Heart left ventricle (tissue), 13 donors: ENCODE measurements at regions not wholly inside any gene's neighbourhood (a gene's known extent, or its start where the extent isn't known, plus 50 kb on each side); places are given as distances from the start of the nearest gene placed in this dataset.

Source experiments
- POLR2A ChIP-seq, 2 donors: fragments of 450-650 bp; IDR thresholded peaks; one replicate each; pipeline ENCODE4 v1.6.1; 2017; ENCODE audit warnings: antibody characterized with exemption in 2 of 2, mild to moderate bottlenecking in 2 of 2, moderate library complexity in 2 of 2
- TF ChIP-seq, protein P1 (sequence below), 12 donors: fragments of 200-600 bp; sonication (generic) in 4 of 12; IDR thresholded peaks; one replicate each; pipeline versions ENCODE4 v1.5.0 to v1.8.0; 2018 to 2022; ENCODE audit warnings: antibody characterized with exemption in 12 of 12, mild to moderate bottlenecking in 5 of 12
- donor health status: ischemic (EF 13 %, LVEDD 7.1; RV severe dilation, severe dysfunction).
- donor health status: DM: no; HTN: yes; CAD: no.
- donor health status: DM: no; HTN: no; CAD: no.
- donor health status: ischemic (EF 25% LVEDD 6.9; RV normal size, moderate dysfunction).
- donor health status: ischemic (EF 25% LVEDD 5.7; RV mildly dilated, moderate dysfunction).
- donor health status: ischemic (EF 35%, LVEDD 5.7; RV mildly dilated, moderate dysfunction).
- donor health status: nonischemic (EF 11% LVEDD 7.7; RV severe dilation, severe dysfunction).
- donor health status: DM: yes; HTN: yes; CAD: no.
- donor health status: PGD.
- donor health status: ischemic (EF 29% LVEDD 5.4; RV normal size, mild dysfunction).
- donor health status: nonischemic (EF 23%, LVEDD 6.1; RV moderate dilation, normal function).

DNA sequence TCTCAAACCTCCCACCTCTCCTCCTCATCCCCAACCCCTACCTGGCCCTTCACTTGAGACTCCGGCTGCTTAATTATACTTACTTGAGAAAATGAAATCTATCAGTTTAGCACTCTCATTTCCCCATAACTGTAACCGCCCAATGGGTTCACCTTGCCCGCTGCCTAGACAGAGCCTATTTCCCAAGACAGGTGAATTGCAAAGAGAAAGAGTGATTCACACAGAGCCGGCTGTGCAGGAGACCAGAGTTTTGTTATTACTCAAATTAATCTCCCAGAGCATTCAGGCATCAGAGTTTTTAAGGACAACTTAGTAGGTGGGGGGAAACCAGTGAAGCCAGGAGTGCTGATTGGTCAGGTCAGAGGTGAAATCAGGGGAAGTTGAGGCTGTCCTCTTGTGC lies 301.4 kb upstream of the CDYL start:
- TF ChIP-seq, protein P1, sequence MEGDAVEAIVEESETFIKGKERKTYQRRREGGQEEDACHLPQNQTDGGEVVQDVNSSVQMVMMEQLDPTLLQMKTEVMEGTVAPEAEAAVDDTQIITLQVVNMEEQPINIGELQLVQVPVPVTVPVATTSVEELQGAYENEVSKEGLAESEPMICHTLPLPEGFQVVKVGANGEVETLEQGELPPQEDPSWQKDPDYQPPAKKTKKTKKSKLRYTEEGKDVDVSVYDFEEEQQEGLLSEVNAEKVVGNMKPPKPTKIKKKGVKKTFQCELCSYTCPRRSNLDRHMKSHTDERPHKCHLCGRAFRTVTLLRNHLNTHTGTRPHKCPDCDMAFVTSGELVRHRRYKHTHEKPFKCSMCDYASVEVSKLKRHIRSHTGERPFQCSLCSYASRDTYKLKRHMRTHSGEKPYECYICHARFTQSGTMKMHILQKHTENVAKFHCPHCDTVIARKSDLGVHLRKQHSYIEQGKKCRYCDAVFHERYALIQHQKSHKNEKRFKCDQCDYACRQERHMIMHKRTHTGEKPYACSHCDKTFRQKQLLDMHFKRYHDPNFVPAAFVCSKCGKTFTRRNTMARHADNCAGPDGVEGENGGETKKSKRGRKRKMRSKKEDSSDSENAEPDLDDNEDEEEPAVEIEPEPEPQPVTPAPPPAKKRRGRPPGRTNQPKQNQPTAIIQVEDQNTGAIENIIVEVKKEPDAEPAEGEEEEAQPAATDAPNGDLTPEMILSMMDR (IDR thresholded peaks at IDR 0.05), result no peak
- TF ChIP-seq POLR2A (IDR thresholded peaks at IDR 0.05), result no peak
